ENCODE measurements at regions not wholly inside any gene's neighbourhood (a gene's known extent, or its start where the extent isn't known, plus 50 kb on each side); places are given as distances from the start of the nearest gene placed in this dataset.

DNA sequence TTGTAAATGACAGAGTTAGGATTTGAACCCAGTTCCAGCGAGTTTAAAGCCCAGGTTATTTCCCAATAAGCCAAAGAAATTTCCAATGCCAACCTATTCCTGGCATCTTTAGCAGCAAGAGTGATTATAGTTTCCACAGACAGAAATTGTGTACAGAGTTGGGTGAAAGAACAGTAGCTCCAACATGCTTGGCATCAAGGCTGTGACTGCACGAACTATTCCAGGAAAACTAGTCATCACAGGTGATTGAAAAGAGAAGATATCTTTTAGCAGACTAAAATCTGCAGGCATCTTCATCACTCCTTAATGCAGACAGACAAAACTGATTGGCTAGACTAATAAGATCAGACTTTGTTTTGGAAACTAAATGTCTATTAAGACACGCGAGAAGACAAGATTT, 262.7 kb upstream of the PLEKHG7 start:
- ATAC-seq (ENCODE audit: low FRiP score) (peak; percentile 50), DNase-seq (ENCODE audit: low spot score) (no peak)
- no peak for TF ChIP-seq CTCF (IDR thresholded peaks at IDR 0.05)

DNA sequence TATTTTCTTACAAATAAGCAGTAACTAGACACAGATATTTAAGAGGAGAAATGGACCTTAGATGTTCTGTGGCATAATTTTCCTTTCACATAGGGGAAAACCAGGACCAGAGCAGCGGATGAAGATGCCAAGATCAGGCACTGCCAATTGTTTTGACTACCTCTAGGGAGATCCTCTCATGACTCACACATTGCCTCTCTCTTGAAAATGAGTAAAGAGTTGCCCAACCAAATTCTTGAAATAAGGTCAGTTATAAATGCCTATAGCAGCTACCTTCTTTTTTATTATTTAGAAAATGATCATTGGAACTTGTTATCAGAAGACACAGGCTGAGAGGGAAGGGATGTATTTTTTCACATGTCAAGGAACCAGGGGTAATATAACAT, 263.4 kb upstream of the PLEKHG7 start:
- no peak for TF ChIP-seq CTCF (IDR thresholded peaks at IDR 0.05)
- DNase-seq (ENCODE audit: low spot score): no peak
- peak; percentile 91 for ATAC-seq (ENCODE audit: low FRiP score)

DNA sequence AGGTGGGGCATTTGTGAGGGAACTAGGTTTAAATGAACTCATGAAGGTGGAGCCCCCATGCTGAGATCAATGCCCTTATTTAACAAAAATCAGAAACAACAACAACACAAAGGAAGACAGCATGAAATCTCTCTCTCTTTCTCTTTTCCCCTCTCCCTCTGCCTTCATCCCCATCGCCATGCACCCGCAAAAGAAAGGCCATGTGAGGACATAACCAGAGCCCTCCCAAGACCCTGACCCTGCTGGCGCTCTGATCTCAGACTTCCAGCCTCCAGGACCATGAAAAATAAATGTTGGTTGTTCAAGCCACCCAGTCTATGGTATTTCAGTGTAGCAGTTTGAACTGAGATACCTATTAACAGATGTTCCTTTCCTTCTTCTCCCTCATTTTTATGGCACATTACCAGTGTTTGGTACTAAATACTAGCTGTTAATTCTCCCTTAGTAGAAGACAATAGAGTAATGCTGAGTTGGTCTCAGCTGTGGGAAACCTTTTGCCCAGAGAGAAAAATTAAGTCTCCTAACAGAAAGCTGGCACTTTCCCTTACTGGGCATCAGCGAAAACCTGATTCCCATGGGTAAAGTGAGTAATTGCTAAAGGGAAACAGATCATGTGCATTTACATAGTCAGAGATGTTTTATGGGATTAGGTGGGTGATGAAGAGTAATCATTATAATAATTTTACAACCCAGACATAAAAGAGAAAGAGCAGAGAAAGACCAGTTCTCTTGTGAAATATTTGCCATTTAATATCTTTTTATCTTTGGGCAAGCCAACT, 264.0 kb upstream of the PLEKHG7 start:
- TF ChIP-seq CTCF (IDR thresholded peaks at IDR 0.05): no peak
- ATAC-seq (ENCODE audit: low FRiP score) (peak; percentile 67), DNase-seq (ENCODE audit: low spot score) (no peak)

- ATAC-seq (ENCODE audit: low FRiP score): no peak
- TF ChIP-seq CTCF (IDR thresholded peaks at IDR 0.05): no peak
- no peak for DNase-seq (ENCODE audit: low spot score)
These were observed 265.3 kb upstream of the PLEKHG7 start for GRCh38 chr12:92437452-92437851.

GRCh38 chr12:92436856-92437255, 265.9 kb upstream of the PLEKHG7 start:
- no peak for DNase-seq (ENCODE audit: low spot score)
- no peak for ATAC-seq (ENCODE audit: low FRiP score)
- TF ChIP-seq CTCF (IDR thresholded peaks at IDR 0.05): no peak

- DNase-seq (ENCODE audit: low spot score) (no peak), ATAC-seq (ENCODE audit: low FRiP score) (no peak)
- TF ChIP-seq CTCF (IDR thresholded peaks at IDR 0.05): no peak
These were observed 268.2 kb upstream of the PLEKHG7 start for GRCh38 chr12:92434607-92435025.

DNA sequence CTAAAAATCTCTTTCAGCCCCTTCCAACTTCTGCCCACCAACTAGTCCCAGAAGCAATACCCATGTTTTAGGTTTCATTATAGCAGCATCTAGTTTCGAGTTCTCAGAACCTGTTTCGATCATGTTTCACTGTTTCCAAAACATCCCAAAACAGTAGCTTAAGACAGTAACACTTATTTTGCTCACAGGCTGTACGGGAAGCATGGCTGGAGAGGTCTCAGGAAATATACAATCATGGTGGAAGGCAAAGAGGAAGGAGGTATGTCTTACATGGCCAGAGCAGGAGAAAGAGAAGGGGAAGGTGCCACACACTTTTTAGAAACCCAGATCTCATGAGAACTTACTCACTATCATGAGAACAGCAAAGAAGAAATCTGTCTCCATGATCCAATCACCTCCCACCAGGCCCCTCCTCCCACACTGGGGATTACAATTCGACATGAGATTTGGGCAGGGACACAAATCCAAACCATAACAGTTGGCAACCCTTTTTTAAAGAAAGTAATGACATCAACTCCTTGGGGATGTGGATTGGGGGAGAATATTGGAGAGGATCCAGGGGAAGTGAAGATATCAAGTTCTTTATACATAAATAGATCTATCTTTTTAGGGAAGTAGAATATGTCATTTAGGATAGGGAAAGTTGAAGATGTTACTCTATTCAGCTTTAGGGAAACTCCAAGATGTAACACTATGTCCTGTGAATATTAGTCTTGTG, 269.9 kb upstream of the PLEKHG7 start:
- no peak for DNase-seq (ENCODE audit: low spot score)
- TF ChIP-seq CTCF (IDR thresholded peaks at IDR 0.05): no peak
- no peak for ATAC-seq (ENCODE audit: low FRiP score)
